ENCODE measurements at regions not wholly inside any gene's neighbourhood (a gene's known extent, or its start where the extent isn't known, plus 50 kb on each side); places are given as distances from the start of the nearest gene placed in this dataset.

DNA sequence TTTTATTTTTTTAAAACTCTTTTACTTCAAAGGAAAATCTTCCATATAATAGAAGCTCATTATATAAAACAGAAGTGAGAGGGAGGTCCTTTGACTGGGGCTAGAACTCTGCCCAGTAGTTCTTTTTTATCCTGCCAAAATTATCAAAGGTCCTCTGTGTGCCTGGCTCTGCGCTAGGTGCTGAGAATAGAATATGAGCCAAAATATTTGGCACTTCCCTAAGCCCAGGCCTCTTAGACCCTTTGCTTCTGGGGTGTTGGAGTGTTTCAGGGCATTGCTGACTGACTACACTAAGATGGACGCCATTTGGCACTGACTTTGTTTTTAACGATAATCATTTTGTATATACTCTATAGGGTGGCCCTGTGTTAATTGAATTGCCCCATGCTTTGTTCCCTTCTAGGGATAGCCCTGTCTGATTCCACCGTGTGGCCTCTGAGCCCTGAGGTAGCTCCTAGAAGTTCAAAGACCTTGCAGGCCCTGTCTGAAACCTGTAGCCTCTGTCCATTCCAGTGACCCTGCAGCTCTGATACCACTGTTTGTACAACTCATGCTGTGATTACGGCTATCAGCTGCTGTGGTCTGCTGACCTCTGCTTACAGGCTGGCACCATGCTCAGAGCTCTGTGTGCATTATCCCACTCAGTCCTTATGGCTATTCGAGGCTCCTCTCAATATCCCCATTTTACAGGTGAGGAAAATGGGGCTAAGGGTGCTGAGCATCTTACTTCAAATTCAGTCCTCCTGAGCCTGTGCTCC is 84.3 kb upstream of the SHB start:
- TF ChIP-seq, protein P1, sequence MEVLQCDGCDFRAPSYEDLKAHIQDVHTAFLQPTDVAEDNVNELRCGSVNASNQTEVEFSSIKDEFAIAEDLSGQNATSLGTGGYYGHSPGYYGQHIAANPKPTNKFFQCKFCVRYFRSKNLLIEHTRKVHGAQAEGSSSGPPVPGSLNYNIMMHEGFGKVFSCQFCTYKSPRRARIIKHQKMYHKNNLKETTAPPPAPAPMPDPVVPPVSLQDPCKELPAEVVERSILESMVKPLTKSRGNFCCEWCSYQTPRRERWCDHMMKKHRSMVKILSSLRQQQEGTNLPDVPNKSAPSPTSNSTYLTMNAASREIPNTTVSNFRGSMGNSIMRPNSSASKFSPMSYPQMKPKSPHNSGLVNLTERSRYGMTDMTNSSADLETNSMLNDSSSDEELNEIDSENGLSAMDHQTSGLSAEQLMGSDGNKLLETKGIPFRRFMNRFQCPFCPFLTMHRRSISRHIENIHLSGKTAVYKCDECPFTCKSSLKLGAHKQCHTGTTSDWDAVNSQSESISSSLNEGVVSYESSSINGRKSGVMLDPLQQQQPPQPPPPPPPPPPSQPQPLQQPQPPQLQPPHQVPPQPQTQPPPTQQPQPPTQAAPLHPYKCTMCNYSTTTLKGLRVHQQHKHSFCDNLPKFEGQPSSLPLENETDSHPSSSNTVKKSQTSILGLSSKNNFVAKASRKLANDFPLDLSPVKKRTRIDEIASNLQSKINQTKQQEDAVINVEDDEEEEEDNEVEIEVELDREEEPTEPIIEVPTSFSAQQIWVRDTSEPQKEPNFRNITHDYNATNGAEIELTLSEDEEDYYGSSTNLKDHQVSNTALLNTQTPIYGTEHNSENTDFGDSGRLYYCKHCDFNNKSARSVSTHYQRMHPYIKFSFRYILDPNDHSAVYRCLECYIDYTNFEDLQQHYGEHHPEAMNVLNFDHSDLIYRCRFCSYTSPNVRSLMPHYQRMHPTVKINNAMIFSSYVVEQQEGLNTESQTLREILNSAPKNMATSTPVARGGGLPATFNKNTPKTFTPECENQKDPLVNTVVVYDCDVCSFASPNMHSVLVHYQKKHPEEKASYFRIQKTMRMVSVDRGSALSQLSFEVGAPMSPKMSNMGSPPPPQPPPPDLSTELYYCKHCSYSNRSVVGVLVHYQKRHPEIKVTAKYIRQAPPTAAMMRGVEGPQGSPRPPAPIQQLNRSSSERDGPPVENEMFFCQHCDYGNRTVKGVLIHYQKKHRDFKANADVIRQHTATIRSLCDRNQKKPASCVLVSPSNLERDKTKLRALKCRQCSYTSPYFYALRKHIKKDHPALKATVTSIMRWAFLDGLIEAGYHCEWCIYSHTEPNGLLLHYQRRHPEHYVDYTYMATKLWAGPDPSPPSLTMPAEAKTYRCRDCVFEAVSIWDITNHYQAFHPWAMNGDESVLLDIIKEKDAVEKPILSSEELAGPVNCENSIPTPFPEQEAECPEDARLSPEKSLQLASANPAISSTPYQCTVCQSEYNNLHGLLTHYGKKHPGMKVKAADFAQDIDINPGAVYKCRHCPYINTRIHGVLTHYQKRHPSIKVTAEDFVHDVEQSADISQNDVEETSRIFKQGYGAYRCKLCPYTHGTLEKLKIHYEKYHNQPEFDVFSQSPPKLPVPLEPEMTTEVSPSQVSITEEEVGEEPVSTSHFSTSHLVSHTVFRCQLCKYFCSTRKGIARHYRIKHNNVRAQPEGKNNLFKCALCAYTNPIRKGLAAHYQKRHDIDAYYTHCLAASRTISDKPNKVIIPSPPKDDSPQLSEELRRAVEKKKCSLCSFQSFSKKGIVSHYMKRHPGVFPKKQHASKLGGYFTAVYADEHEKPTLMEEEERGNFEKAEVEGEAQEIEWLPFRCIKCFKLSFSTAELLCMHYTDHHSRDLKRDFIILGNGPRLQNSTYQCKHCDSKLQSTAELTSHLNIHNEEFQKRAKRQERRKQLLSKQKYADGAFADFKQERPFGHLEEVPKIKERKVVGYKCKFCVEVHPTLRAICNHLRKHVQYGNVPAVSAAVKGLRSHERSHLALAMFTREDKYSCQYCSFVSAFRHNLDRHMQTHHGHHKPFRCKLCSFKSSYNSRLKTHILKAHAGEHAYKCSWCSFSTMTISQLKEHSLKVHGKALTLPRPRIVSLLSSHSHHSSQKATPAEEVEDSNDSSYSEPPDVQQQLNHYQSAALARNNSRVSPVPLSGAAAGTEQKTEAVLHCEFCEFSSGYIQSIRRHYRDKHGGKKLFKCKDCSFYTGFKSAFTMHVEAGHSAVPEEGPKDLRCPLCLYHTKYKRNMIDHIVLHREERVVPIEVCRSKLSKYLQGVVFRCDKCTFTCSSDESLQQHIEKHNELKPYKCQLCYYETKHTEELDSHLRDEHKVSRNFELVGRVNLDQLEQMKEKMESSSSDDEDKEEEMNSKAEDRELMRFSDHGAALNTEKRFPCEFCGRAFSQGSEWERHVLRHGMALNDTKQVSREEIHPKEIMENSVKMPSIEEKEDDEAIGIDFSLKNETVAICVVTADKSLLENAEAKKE (CRISPR knock-in tag; IDR thresholded peaks at IDR 0.05), result no peak
- TF ChIP-seq EZH2phosphoT487 (IDR thresholded peaks at IDR 0.05; ENCODE audit: unreplicated experiment) (no peak), STAT1 (IDR thresholded peaks at IDR 0.05; ENCODE audit: unreplicated experiment) (no peak), EZH2 (IDR thresholded peaks at IDR 0.05; ENCODE audit: low read depth, unreplicated experiment) (no peak), CREB1 (CRISPR knock-in tag; IDR thresholded peaks at IDR 0.05; ENCODE audit: low read depth) (no peak), NANOG (IDR thresholded peaks at IDR 0.05; ENCODE audit: borderline replicate concordance) (no peak)
- TF ChIP-seq, protein P2, sequence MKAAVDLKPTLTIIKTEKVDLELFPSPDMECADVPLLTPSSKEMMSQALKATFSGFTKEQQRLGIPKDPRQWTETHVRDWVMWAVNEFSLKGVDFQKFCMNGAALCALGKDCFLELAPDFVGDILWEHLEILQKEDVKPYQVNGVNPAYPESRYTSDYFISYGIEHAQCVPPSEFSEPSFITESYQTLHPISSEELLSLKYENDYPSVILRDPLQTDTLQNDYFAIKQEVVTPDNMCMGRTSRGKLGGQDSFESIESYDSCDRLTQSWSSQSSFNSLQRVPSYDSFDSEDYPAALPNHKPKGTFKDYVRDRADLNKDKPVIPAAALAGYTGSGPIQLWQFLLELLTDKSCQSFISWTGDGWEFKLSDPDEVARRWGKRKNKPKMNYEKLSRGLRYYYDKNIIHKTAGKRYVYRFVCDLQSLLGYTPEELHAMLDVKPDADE (IDR thresholded peaks at IDR 0.05), result no peak
- DNase-seq (ENCODE audit: low spot score) (no peak), ATAC-seq (no peak)
- Histone ChIP-seq H2AFZ (no peak overlapping the region), H3K4me3 (no peak overlapping the region), H3K9me2 (ENCODE audit: insufficient read depth) (no peaks in the 10 kb centered on the region), H3F3A (replicated peaks; ENCODE audit: low read depth) (no peaks in the 10 kb centered on the region), H3K27me3 (ENCODE audit: insufficient read depth) (no peaks in the 10 kb centered on the region), H3K27ac (ENCODE audit: low read depth) (no peak overlapping the region), H3K36me3 (ENCODE audit: insufficient read depth) (no peaks in the 10 kb centered on the region), H3K4me2 (no peak overlapping the region), H3K4me1 (ENCODE audit: insufficient read depth) (no peaks in the 10 kb centered on the region), H4K20me1 (replicated peaks; ENCODE audit: insufficient read depth) (no peaks in the 10 kb centered on the region), H3K79me2 (replicated peaks; ENCODE audit: insufficient read depth) (no peaks in the 10 kb centered on the region)
- Mint-ChIP-seq H3K4me1 (no peaks in the 10 kb centered on the region), H3K4me3 (no peak overlapping the region), H3K27ac (no peak overlapping the region), H3K27me3 (ENCODE audit: insufficient read depth, low read depth, poor library complexity) (peaks cover 5% of the 10 kb centered on the region), H3K9me3 (no peaks in the 10 kb centered on the region), H3K36me3 (ENCODE audit: low read depth) (no peaks in the 10 kb centered on the region)

Data from GM23338 (cell line).